AG04450 (cell line): ENCODE measurements at regions not wholly inside any gene's neighbourhood (a gene's known extent, or its start where the extent isn't known, plus 50 kb on each side); places are given as distances from the start of the nearest gene placed in this dataset.

Experiments used
- CTCF ChIA-PET: fragments of 300-600, 350-600 bp; formaldehyde crosslinking; extraction: SDS; loops from one replicate; lab custom pipeline; 2022; ENCODE audit warnings: antibody characterized with exemption, inconsistent platforms; lab: Charles Lee
- POLR2A ChIA-PET: fragments of 350-600 bp; formaldehyde crosslinking; extraction: SDS; loops from one replicate; lab custom pipeline; 2021; ENCODE audit warnings: antibody characterized with exemption, inconsistent platforms; lab: Yijun Ruan, JAX
- DNase-seq: peaks from one replicate; pipeline ENCODE4 v3.0.0-alpha.2; 2011; ENCODE audit warnings: low read depth, low spot score
- H3K27ac ChIP-seq: one replicate; pipeline ENCODE4 v1.5.1; 2012; ENCODE audit warnings: low read depth, low read length, control low read depth
- H3K27me3 ChIP-seq: one replicate; pipeline ENCODE4 v1.6.0; 2012; ENCODE audit warnings: low read length; ENCODE audit not compliant: control insufficient read depth, insufficient read depth
- H3K4me3 ChIP-seq: 2 replicates; pipeline ENCODE4 v1.5.1; 2011; ENCODE audit warnings: mild to moderate bottlenecking, low read depth, low read length, control low read depth
- H3K9me3 ChIP-seq: 2 replicates; pipeline ENCODE4 v1.5.1; 2012; ENCODE audit warnings: low read length; ENCODE audit not compliant: control insufficient read depth, insufficient read depth
- TF ChIP-seq, protein P1 (sequence below): IDR thresholded peaks from 2 replicates; pipeline ENCODE4 v1.5.1; 2011; ENCODE audit warnings: low read depth, low read length, control low read depth, inconsistent platforms

GRCh38 chr6:169158691-169159090 is 95.0 kb downstream of the THBS2 start:
- TF ChIP-seq, protein P1, sequence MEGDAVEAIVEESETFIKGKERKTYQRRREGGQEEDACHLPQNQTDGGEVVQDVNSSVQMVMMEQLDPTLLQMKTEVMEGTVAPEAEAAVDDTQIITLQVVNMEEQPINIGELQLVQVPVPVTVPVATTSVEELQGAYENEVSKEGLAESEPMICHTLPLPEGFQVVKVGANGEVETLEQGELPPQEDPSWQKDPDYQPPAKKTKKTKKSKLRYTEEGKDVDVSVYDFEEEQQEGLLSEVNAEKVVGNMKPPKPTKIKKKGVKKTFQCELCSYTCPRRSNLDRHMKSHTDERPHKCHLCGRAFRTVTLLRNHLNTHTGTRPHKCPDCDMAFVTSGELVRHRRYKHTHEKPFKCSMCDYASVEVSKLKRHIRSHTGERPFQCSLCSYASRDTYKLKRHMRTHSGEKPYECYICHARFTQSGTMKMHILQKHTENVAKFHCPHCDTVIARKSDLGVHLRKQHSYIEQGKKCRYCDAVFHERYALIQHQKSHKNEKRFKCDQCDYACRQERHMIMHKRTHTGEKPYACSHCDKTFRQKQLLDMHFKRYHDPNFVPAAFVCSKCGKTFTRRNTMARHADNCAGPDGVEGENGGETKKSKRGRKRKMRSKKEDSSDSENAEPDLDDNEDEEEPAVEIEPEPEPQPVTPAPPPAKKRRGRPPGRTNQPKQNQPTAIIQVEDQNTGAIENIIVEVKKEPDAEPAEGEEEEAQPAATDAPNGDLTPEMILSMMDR = peak; percentile 31
- DNase-seq = no peak
- Histone ChIP-seq H3K27ac (peak overlapping the region; percentile 47), H3K27me3 (no peaks in the 10 kb centered on the region), H3K9me3 (peaks cover 9% of the 10 kb centered on the region; the same call in 1 of the 2 replicates), H3K4me3 (no peak overlapping the region)
- POLR2A ChIA-PET = no interaction called here
- CTCF ChIA-PET = no interaction called here

- Histone ChIP-seq H3K4me3 (no peak overlapping the region), H3K9me3 (peaks cover 9% of the 10 kb centered on the region; the same call in 1 of the 2 replicates), H3K27me3 (no peaks in the 10 kb centered on the region), H3K27ac (peak overlapping the region; percentile 47)
- POLR2A ChIA-PET = no interaction called here
- DNase-seq = no peak
- TF ChIP-seq, protein P1 = no peak
- CTCF ChIA-PET = no interaction called here
Observed at GRCh38 chr6:169158174-169158573, 95.5 kb downstream of the THBS2 start.

- POLR2A ChIA-PET = no interaction called here
- H3K4me3 ChIP-seq = no peak overlapping the region
- H3K27ac ChIP-seq = peak overlapping the region; percentile 61
- CTCF ChIA-PET = no interaction called here
- H3K27me3 ChIP-seq = no peaks in the 10 kb centered on the region
- no peak for DNase-seq
- TF ChIP-seq, protein P1 = no peak
- H3K9me3 ChIP-seq = peaks cover 9% of the 10 kb centered on the region; the same call in 1 of the 2 replicates
Observed at GRCh38 chr6:169157197-169158148, 96.2 kb downstream of the THBS2 start.

GRCh38 chr6:169156793-169157147 is 96.9 kb downstream of the THBS2 start:
- POLR2A ChIA-PET = no interaction called here
- TF ChIP-seq, protein P1 = no peak
- no peaks in the 10 kb centered on the region for H3K27me3 ChIP-seq
- H3K4me3 ChIP-seq = no peak overlapping the region
- H3K27ac ChIP-seq = peak overlapping the region; percentile 31
- CTCF ChIA-PET = no interaction called here
- no peak for DNase-seq
- peaks cover 9% of the 10 kb centered on the region; the same call in 1 of the 2 replicates for H3K9me3 ChIP-seq

DNA sequence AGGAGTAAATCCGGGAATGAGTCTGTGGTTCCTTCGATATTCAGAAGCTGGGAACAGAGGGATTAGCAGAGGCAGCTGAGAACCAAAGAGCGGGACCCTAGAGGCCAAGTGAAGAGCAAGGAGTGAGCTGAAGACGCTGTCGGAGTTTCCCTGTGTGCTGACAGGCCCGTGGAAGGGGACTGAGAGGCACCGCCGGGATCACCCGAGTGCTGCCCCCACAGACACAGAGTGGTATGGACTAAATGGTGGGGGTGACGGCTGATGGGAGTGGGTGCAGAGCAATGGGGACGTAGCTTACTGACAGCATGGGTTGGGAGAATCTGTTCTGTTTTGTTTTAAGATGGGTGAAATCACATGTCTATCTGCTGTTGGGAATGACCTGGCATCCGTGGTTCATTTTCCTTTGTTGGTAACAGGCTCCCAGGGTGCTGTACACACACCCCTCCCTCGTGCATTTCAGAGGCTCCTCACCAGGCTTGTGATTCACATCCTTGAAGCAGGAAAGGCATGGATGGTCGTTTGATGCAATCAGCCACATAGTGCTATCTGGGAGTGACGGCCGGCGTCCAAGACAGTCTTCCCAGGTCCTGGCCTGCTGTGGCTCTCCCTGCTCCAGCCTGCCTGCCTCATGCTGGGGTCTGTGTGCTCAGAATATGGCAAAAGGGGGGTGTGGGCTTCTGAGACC is 97.4 kb downstream of the THBS2 start:
- ChIA-PET CTCF (interaction anchor here (0.7 kb wide), 1 partner anchor 32 kb away, joined by 3 read pairs; no protein-coding TSS in a partner anchor), POLR2A (no interaction called here)
- no peak for DNase-seq
- Histone ChIP-seq H3K27ac (peak overlapping the region; percentile 31), H3K27me3 (no peaks in the 10 kb centered on the region), H3K9me3 (peaks cover 11% of the 10 kb centered on the region), H3K4me3 (no peak overlapping the region)
- TF ChIP-seq, protein P1 = no peak
